ENCODE measurements at regions not wholly inside any gene's neighbourhood (a gene's known extent, or its start where the extent isn't known, plus 50 kb on each side); places are given as distances from the start of the nearest gene placed in this dataset.

GRCh38 chr2:171244466-171244969 lies 83.8 kb upstream of the TLK1 start:
- H4K20me1 ChIP-seq (ENCODE audit: control insufficient read depth, extremely low read depth, insufficient read depth, low read length) = no peaks in the 10 kb centered on the region
- H3K4me3 ChIP-seq (replicated peaks in 1 of 4; ENCODE audit: control extremely low read depth in 1 of 4, insufficient read depth in 1 of 4, low read depth in 3 of 4, low read length in 4 of 4) = no peak overlapping the region
- no peak for TF ChIP-seq CTCF (conservative IDR thresholded peaks at IDR 0.05 in 1 of 2, IDR thresholded peaks at IDR 0.05 in 1 of 2; ENCODE audit: low read depth in 1 of 2, low read length in 2 of 2)
- no peak for TF ChIP-seq EZH2 (IDR thresholded peaks at IDR 0.05; ENCODE audit: low read length, missing control alignments)
- no peak overlapping the region for H3K27ac ChIP-seq (ENCODE audit: insufficient read depth, low read length)
- H3K4me1 ChIP-seq (ENCODE audit: control insufficient read depth, extremely low read depth, insufficient read depth, low read length) = no peaks in the 10 kb centered on the region
- no peaks in the 10 kb centered on the region for H3K27me3 ChIP-seq (ENCODE audit: control insufficient read depth, insufficient read depth, low read length)
- DNase-seq (ENCODE audit: low read depth in 2 of 2) = peak; percentile 43
- H3K9me3 ChIP-seq (ENCODE audit: control insufficient read depth, insufficient read depth, low read depth, low read length) = no peaks in the 10 kb centered on the region
- no peaks in the 10 kb centered on the region for H3K79me2 ChIP-seq (ENCODE audit: control insufficient read depth, insufficient read depth, low read length)
- H3K9ac ChIP-seq (ENCODE audit: insufficient read depth, low read length) = no peak overlapping the region
- H3K36me3 ChIP-seq (ENCODE audit: control insufficient read depth, insufficient read depth, low read length) = no peaks in the 10 kb centered on the region
- no peak overlapping the region for H2AFZ ChIP-seq (ENCODE audit: low read length)
- no peak overlapping the region for H3K4me2 ChIP-seq (ENCODE audit: extremely low read depth, insufficient read depth, low read length)

GRCh38 chr2:171241771-171242170 lies 81.1 kb upstream of the TLK1 start:
- no peaks in the 10 kb centered on the region for H3K9me3 ChIP-seq (ENCODE audit: control insufficient read depth, insufficient read depth, low read depth, low read length)
- H3K4me1 ChIP-seq (ENCODE audit: control insufficient read depth, extremely low read depth, insufficient read depth, low read length) = no peaks in the 10 kb centered on the region
- no peaks in the 10 kb centered on the region for H3K79me2 ChIP-seq (ENCODE audit: control insufficient read depth, insufficient read depth, low read length)
- H2AFZ ChIP-seq (ENCODE audit: low read length) = no peak overlapping the region
- H4K20me1 ChIP-seq (ENCODE audit: control insufficient read depth, extremely low read depth, insufficient read depth, low read length) = no peaks in the 10 kb centered on the region
- H3K9ac ChIP-seq (ENCODE audit: insufficient read depth, low read length) = no peak overlapping the region
- no peak overlapping the region for H3K4me2 ChIP-seq (ENCODE audit: extremely low read depth, insufficient read depth, low read length)
- H3K27me3 ChIP-seq (ENCODE audit: control insufficient read depth, insufficient read depth, low read length) = no peaks in the 10 kb centered on the region
- no peak for DNase-seq (ENCODE audit: low read depth in 2 of 2)
- H3K27ac ChIP-seq (ENCODE audit: insufficient read depth, low read length) = no peak overlapping the region
- TF ChIP-seq CTCF (conservative IDR thresholded peaks at IDR 0.05 in 1 of 2, IDR thresholded peaks at IDR 0.05 in 1 of 2; ENCODE audit: low read depth in 1 of 2, low read length in 2 of 2) (no peak), EZH2 (IDR thresholded peaks at IDR 0.05; ENCODE audit: low read length, missing control alignments) (no peak)
- no peaks in the 10 kb centered on the region for H3K36me3 ChIP-seq (ENCODE audit: control insufficient read depth, insufficient read depth, low read length)
- H3K4me3 ChIP-seq (replicated peaks in 1 of 4; ENCODE audit: control extremely low read depth in 1 of 4, insufficient read depth in 1 of 4, low read depth in 3 of 4, low read length in 4 of 4) = no peak overlapping the region

GRCh38 chr2:171238946-171239345 lies 78.3 kb upstream of the TLK1 start:
- no peaks in the 10 kb centered on the region for H3K4me1 ChIP-seq (ENCODE audit: control insufficient read depth, extremely low read depth, insufficient read depth, low read length)
- no peak for DNase-seq (ENCODE audit: low read depth in 2 of 2)
- H3K27me3 ChIP-seq (ENCODE audit: control insufficient read depth, insufficient read depth, low read length) = no peaks in the 10 kb centered on the region
- H3K79me2 ChIP-seq (ENCODE audit: control insufficient read depth, insufficient read depth, low read length) = no peaks in the 10 kb centered on the region
- no peak overlapping the region for H3K4me2 ChIP-seq (ENCODE audit: extremely low read depth, insufficient read depth, low read length)
- no peaks in the 10 kb centered on the region for H3K36me3 ChIP-seq (ENCODE audit: control insufficient read depth, insufficient read depth, low read length)
- H3K27ac ChIP-seq (ENCODE audit: insufficient read depth, low read length) = no peak overlapping the region
- H4K20me1 ChIP-seq (ENCODE audit: control insufficient read depth, extremely low read depth, insufficient read depth, low read length) = no peaks in the 10 kb centered on the region
- no peaks in the 10 kb centered on the region for H3K9me3 ChIP-seq (ENCODE audit: control insufficient read depth, insufficient read depth, low read depth, low read length)
- H2AFZ ChIP-seq (ENCODE audit: low read length) = no peak overlapping the region
- H3K4me3 ChIP-seq (replicated peaks in 1 of 4; ENCODE audit: control extremely low read depth in 1 of 4, insufficient read depth in 1 of 4, low read depth in 3 of 4, low read length in 4 of 4) = no peak overlapping the region
- no peak overlapping the region for H3K9ac ChIP-seq (ENCODE audit: insufficient read depth, low read length)
- no peak for TF ChIP-seq CTCF (conservative IDR thresholded peaks at IDR 0.05 in 1 of 2, IDR thresholded peaks at IDR 0.05 in 1 of 2; ENCODE audit: low read depth in 1 of 2, low read length in 2 of 2)
- no peak for TF ChIP-seq EZH2 (IDR thresholded peaks at IDR 0.05; ENCODE audit: low read length, missing control alignments)
